ENCODE measurements at regions not wholly inside any gene's neighbourhood (a gene's known extent, or its start where the extent isn't known, plus 50 kb on each side); places are given as distances from the start of the nearest gene placed in this dataset.

- no peaks in the 10 kb centered on the region for H4K20me1 ChIP-seq (ENCODE audit: control insufficient read depth, insufficient read depth, low read depth, low read length)
- H3K36me3 ChIP-seq (ENCODE audit: control insufficient read depth, low read length) = no peaks in the 10 kb centered on the region
- H3K9me2 ChIP-seq (replicated peaks; ENCODE audit: control insufficient read depth, low read length) = no peaks in the 10 kb centered on the region
- no peaks in the 10 kb centered on the region for H3K79me2 ChIP-seq (ENCODE audit: control insufficient read depth, low read length)
- H3K27ac ChIP-seq (ENCODE audit: low read depth, low read length) = no peak overlapping the region
- no peaks in the 10 kb centered on the region for H3F3A ChIP-seq (ENCODE audit: control insufficient read depth, insufficient read depth)
- TF ChIP-seq, protein P1, sequence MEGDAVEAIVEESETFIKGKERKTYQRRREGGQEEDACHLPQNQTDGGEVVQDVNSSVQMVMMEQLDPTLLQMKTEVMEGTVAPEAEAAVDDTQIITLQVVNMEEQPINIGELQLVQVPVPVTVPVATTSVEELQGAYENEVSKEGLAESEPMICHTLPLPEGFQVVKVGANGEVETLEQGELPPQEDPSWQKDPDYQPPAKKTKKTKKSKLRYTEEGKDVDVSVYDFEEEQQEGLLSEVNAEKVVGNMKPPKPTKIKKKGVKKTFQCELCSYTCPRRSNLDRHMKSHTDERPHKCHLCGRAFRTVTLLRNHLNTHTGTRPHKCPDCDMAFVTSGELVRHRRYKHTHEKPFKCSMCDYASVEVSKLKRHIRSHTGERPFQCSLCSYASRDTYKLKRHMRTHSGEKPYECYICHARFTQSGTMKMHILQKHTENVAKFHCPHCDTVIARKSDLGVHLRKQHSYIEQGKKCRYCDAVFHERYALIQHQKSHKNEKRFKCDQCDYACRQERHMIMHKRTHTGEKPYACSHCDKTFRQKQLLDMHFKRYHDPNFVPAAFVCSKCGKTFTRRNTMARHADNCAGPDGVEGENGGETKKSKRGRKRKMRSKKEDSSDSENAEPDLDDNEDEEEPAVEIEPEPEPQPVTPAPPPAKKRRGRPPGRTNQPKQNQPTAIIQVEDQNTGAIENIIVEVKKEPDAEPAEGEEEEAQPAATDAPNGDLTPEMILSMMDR (IDR thresholded peaks at IDR 0.05; ENCODE audit: low read depth, low read length, poor library complexity, severe bottlenecking) = no peak
- no peak for TF ChIP-seq EZH2phosphoT487 (IDR thresholded peaks at IDR 0.05; ENCODE audit: borderline replicate concordance, low read length)
- no peak overlapping the region for H3K4me2 ChIP-seq (ENCODE audit: low read length)
- no peaks in the 10 kb centered on the region for H3K27me3 ChIP-seq (ENCODE audit: control insufficient read depth, low read length)
- no peaks in the 10 kb centered on the region for H3K9me3 ChIP-seq (ENCODE audit: control insufficient read depth, insufficient read depth, low read length)
- no peak overlapping the region for H3K4me3 ChIP-seq (ENCODE audit: low read length)
- H3K4me1 ChIP-seq (ENCODE audit: control insufficient read depth, low read length) = no peaks in the 10 kb centered on the region
These were observed 162.5 kb upstream of the SLITRK1 start for GRCh38 chr13:84044805-84045204.

DNA sequence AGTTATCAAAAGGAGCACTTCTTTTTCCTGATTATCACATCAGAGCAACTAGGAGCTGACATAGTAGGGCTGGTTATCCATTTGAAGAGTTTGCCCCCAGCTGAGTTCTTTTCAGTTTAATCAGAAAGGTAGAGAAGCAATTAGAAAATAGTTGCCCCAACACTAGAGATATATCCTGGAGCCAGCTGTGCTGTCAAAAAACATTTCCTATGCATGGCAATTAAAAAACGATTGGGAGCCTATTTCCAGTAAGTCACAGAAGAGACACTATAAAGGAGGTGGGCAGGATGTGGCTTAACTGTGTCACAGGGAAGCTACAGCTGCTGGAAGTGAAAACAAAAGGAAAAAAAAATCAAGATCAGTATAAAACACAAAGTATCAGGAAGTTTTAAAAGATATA, 155.7 kb upstream of the SLITRK1 start:
- H3K36me3 ChIP-seq (ENCODE audit: control insufficient read depth, low read length) = no peaks in the 10 kb centered on the region
- no peaks in the 10 kb centered on the region for H4K20me1 ChIP-seq (ENCODE audit: control insufficient read depth, insufficient read depth, low read depth, low read length)
- no peaks in the 10 kb centered on the region for H3K79me2 ChIP-seq (ENCODE audit: control insufficient read depth, low read length)
- no peak for TF ChIP-seq EZH2phosphoT487 (IDR thresholded peaks at IDR 0.05; ENCODE audit: borderline replicate concordance, low read length)
- TF ChIP-seq, protein P1 (IDR thresholded peaks at IDR 0.05; ENCODE audit: low read depth, low read length, poor library complexity, severe bottlenecking) = no peak
- no peak overlapping the region for H3K4me2 ChIP-seq (ENCODE audit: low read length)
- H3K27ac ChIP-seq (ENCODE audit: low read depth, low read length) = no peak overlapping the region
- H3K9me2 ChIP-seq (replicated peaks; ENCODE audit: control insufficient read depth, low read length) = no peaks in the 10 kb centered on the region
- H3F3A ChIP-seq (ENCODE audit: control insufficient read depth, insufficient read depth) = no peaks in the 10 kb centered on the region
- H3K9me3 ChIP-seq (ENCODE audit: control insufficient read depth, insufficient read depth, low read length) = no peaks in the 10 kb centered on the region
- no peaks in the 10 kb centered on the region for H3K27me3 ChIP-seq (ENCODE audit: control insufficient read depth, low read length)
- no peak overlapping the region for H3K4me3 ChIP-seq (ENCODE audit: low read length)
- no peaks in the 10 kb centered on the region for H3K4me1 ChIP-seq (ENCODE audit: control insufficient read depth, low read length)

DNA sequence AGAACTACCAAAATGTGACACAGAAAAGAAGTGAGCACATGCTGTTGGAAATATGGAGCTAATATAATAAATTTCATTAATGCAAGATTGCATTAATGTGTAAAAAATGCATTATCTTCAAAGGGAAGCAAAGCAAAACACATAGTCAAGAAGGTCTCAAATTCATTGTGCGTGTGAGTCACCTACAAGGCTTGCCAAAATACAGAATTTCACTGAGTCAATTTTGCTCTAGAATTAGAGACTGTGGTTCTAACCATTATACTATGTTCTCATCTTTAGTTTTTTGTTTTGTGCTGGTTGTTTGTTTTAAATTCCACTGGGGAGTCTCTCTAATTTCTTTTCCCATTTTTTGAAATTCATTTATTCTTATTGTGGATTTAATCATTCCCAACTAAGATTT, 149.8 kb upstream of the SLITRK1 start:
- H3K9me2 ChIP-seq (replicated peaks; ENCODE audit: control insufficient read depth, low read length) = no peaks in the 10 kb centered on the region
- no peaks in the 10 kb centered on the region for H4K20me1 ChIP-seq (ENCODE audit: control insufficient read depth, insufficient read depth, low read depth, low read length)
- H3K4me1 ChIP-seq (ENCODE audit: control insufficient read depth, low read length) = no peaks in the 10 kb centered on the region
- H3K9me3 ChIP-seq (ENCODE audit: control insufficient read depth, insufficient read depth, low read length) = no peaks in the 10 kb centered on the region
- no peaks in the 10 kb centered on the region for H3K27me3 ChIP-seq (ENCODE audit: control insufficient read depth, low read length)
- no peak for TF ChIP-seq EZH2phosphoT487 (IDR thresholded peaks at IDR 0.05; ENCODE audit: borderline replicate concordance, low read length)
- TF ChIP-seq, protein P1 (IDR thresholded peaks at IDR 0.05; ENCODE audit: low read depth, low read length, poor library complexity, severe bottlenecking) = no peak
- no peaks in the 10 kb centered on the region for H3K79me2 ChIP-seq (ENCODE audit: control insufficient read depth, low read length)
- no peak overlapping the region for H3K4me2 ChIP-seq (ENCODE audit: low read length)
- H3K27ac ChIP-seq (ENCODE audit: low read depth, low read length) = no peak overlapping the region
- H3F3A ChIP-seq (ENCODE audit: control insufficient read depth, insufficient read depth) = no peaks in the 10 kb centered on the region
- no peaks in the 10 kb centered on the region for H3K36me3 ChIP-seq (ENCODE audit: control insufficient read depth, low read length)
- no peak overlapping the region for H3K4me3 ChIP-seq (ENCODE audit: low read length)

DNA sequence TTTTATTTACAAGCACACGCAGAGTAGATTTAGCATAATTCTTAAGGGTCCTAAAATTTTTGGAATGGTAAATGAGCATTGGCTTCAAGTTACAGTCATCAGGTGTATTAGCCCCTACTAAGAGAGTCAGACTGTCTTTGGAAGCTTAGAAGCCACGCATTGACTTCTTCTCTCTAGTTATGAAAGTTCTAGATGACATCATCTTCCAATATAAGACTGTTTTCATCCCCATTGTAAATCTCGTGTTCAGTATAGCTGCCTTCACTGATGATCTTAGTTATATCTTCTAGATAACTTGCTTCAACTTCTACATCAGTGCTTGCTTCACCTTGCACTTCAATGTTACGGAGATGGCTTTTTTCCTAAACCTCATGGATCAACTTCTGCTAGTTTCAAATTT, 148.8 kb upstream of the SLITRK1 start:
- no peaks in the 10 kb centered on the region for H3K36me3 ChIP-seq (ENCODE audit: control insufficient read depth, low read length)
- H3K4me1 ChIP-seq (ENCODE audit: control insufficient read depth, low read length) = no peaks in the 10 kb centered on the region
- H3K27ac ChIP-seq (ENCODE audit: low read depth, low read length) = no peak overlapping the region
- no peaks in the 10 kb centered on the region for H3K79me2 ChIP-seq (ENCODE audit: control insufficient read depth, low read length)
- no peaks in the 10 kb centered on the region for H3K9me2 ChIP-seq (replicated peaks; ENCODE audit: control insufficient read depth, low read length)
- TF ChIP-seq, protein P1 (IDR thresholded peaks at IDR 0.05; ENCODE audit: low read depth, low read length, poor library complexity, severe bottlenecking) = no peak
- no peak for TF ChIP-seq EZH2phosphoT487 (IDR thresholded peaks at IDR 0.05; ENCODE audit: borderline replicate concordance, low read length)
- H3K27me3 ChIP-seq (ENCODE audit: control insufficient read depth, low read length) = no peaks in the 10 kb centered on the region
- no peaks in the 10 kb centered on the region for H4K20me1 ChIP-seq (ENCODE audit: control insufficient read depth, insufficient read depth, low read depth, low read length)
- H3K4me2 ChIP-seq (ENCODE audit: low read length) = no peak overlapping the region
- no peaks in the 10 kb centered on the region for H3F3A ChIP-seq (ENCODE audit: control insufficient read depth, insufficient read depth)
- H3K9me3 ChIP-seq (ENCODE audit: control insufficient read depth, insufficient read depth, low read length) = no peaks in the 10 kb centered on the region
- no peak overlapping the region for H3K4me3 ChIP-seq (ENCODE audit: low read length)

Measured in DOHH2 (cell line).